Fibroblast of villous mesenchyme (primary cell): ENCODE measurements at regions not wholly inside any gene's neighbourhood (a gene's known extent, or its start where the extent isn't known, plus 50 kb on each side); places are given as distances from the start of the nearest gene placed in this dataset.

Source experiments
- DNase-seq: peaks from one replicate; pipeline ENCODE4 v3.0.0-alpha.2; 2010; ENCODE audit warnings: low read depth
- H3K4me3 ChIP-seq: 2 replicates; pipeline ENCODE4 v1.5.1; 2011; ENCODE audit warnings: low read depth, mild to moderate bottlenecking, low read length
- CTCF ChIP-seq: IDR thresholded peaks from 2 replicates; pipeline ENCODE4 v1.5.1; 2012; ENCODE audit warnings: low read depth, mild to moderate bottlenecking, low read length; ENCODE audit not compliant: insufficient read depth

DNA sequence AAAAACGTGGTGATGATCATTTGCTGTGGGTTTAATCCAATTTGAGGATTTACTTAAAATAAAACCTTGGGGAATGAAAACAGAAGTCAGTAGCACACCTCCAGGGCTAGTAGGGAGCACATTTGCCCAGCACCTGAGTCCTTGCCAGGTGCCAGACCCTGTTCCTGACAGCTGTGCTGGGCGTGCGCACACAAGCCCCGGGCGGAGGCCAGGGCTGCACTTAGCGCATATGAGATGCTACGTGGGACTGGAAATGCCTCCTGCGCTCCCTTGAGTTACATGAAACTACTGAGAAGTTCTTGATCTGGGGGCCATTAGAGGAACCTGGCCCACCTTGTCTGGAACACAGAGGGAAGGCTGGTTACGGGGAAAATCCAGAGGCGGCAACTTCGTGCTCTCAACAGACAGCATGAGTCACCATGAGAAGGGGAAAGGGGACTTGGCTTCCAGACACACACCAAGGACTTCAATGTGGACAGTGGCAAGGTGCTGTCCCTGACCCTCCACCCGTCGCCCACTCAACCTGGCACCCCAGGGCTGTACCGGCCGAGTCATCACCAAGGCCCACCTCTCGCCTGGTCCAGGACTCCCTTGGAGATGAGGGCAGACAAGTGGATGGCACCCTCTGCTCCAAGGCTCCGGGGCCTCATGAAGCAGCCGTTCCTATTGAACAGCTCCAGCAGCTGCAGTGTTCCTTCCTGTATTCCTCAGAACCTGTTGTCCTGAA is 1468.6 kb downstream of the BRD1 start:
- H3K4me3 ChIP-seq: no peak overlapping the region
- no peak for DNase-seq
- no peak for TF ChIP-seq CTCF

DNA sequence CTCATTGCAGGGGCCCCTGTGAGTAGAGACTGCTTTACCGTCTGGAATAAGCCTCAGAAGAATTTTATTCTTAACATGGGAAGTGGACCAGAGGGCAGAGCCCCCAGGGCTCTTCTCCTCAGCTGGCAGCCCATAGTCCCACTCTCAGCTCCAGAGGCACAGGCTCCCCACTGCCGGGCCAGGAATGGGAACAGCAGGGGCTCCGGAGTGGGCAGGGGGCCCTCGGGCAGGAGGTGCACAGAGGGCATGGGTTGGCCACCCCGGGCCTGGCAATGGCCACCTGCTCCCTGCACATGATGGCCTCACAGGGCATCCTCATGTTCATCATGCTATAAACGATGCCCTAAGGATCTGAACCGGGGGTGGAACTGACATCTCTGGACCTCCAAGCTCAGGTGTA is 1469.7 kb downstream of the BRD1 start:
- no peak overlapping the region for H3K4me3 ChIP-seq
- TF ChIP-seq CTCF: no peak
- DNase-seq: no peak

- no peak overlapping the region for H3K4me3 ChIP-seq
- no peak for TF ChIP-seq CTCF
- DNase-seq: no peak
Measured at GRCh38 chr22:48357196-48357595, 1470.5 kb downstream of the BRD1 start.

GRCh38 chr22:48356731-48357130 is 1470.9 kb downstream of the BRD1 start:
- H3K4me3 ChIP-seq: no peak overlapping the region
- no peak for DNase-seq
- TF ChIP-seq CTCF: no peak

GRCh38 chr22:48354096-48354495 is 1473.6 kb downstream of the BRD1 start:
- no peak overlapping the region for H3K4me3 ChIP-seq
- DNase-seq: no peak
- no peak for TF ChIP-seq CTCF

GRCh38 chr22:48353116-48353947 is 1474.3 kb downstream of the BRD1 start:
- DNase-seq: no peak
- TF ChIP-seq CTCF: no peak

More at GRCh38 chr22:48353116-48353947, 1474.3 kb downstream of the BRD1 start:
- H3K4me3 ChIP-seq: no peak overlapping the region
